GM19043 (cell line): ENCODE measurements at regions not wholly inside any gene's neighbourhood (a gene's known extent, or its start where the extent isn't known, plus 50 kb on each side); places are given as distances from the start of the nearest gene placed in this dataset.
A peak's percentile ranks its signal among the peaks of the same experiment; 100 is the strongest.
"Not testable (repeated sequence)": the region's sequence is repeated elsewhere in the genome, so short reads cannot be mapped to it uniquely, and the experiment has no call there.

Experiments used
- ATAC-seq: cut with Tn5 transposase; IDR thresholded peaks from one replicate; pipeline ENCODE4 v1.9.1; 2021; ENCODE audit warnings: low read depth; ENCODE audit not compliant: unreplicated experiment

GRCh38 chr6:85045767-85046166 lies 281.4 kb upstream of the TBX18 start:
- not testable (repeated sequence) for ATAC-seq

- ATAC-seq, result no peak
Observed at GRCh38 chr6:85044361-85044760, 280.0 kb upstream of the TBX18 start.

GRCh38 chr6:85041376-85041775 lies 277.0 kb upstream of the TBX18 start:
- no peak for ATAC-seq

GRCh38 chr6:85037221-85037620 lies 272.8 kb upstream of the TBX18 start:
- ATAC-seq, result no peak

GRCh38 chr6:85035766-85036165 lies 271.4 kb upstream of the TBX18 start:
- no peak for ATAC-seq

- ATAC-seq, result no peak
Observed at GRCh38 chr6:85033547-85033946, 269.1 kb upstream of the TBX18 start.

GRCh38 chr6:85026021-85026420 lies 261.6 kb upstream of the TBX18 start:
- no peak for ATAC-seq

- no peak for ATAC-seq
Observed at GRCh38 chr6:85023721-85024120, 259.3 kb upstream of the TBX18 start.

GRCh38 chr6:85017352-85017751 lies 253.0 kb upstream of the TBX18 start:
- no peak for ATAC-seq

- ATAC-seq, result no peak
Observed at GRCh38 chr6:85016726-85017125, 252.3 kb upstream of the TBX18 start.

- ATAC-seq, result peak; percentile 79
Observed at GRCh38 chr6:85015396-85015990, 251.1 kb upstream of the TBX18 start.

- no peak for ATAC-seq
Observed at GRCh38 chr6:85010865-85011264, 246.5 kb upstream of the TBX18 start.

- ATAC-seq, result no peak
Observed at GRCh38 chr6:85008296-85009009, 244.1 kb upstream of the TBX18 start.

- no peak for ATAC-seq
Observed at GRCh38 chr6:85006362-85006761, 242.0 kb upstream of the TBX18 start.

GRCh38 chr6:85005494-85005893 lies 241.1 kb upstream of the TBX18 start:
- ATAC-seq, result no peak

- ATAC-seq, result no peak
Observed at GRCh38 chr6:85004361-85004995, 240.1 kb upstream of the TBX18 start.

GRCh38 chr6:85002847-85003246 lies 238.4 kb upstream of the TBX18 start:
- no peak for ATAC-seq

GRCh38 chr6:85000001-85000400 lies 235.6 kb upstream of the TBX18 start:
- no peak for ATAC-seq

- no peak for ATAC-seq
Observed at GRCh38 chr6:84998223-84998622, 233.8 kb upstream of the TBX18 start.

GRCh38 chr6:84988766-84989165 lies 224.4 kb upstream of the TBX18 start:
- not testable (repeated sequence) for ATAC-seq

GRCh38 chr6:84985490-84985889 lies 221.1 kb upstream of the TBX18 start:
- ATAC-seq, result not testable (repeated sequence)

- ATAC-seq, result no peak
Observed at GRCh38 chr6:84979541-84979940, 215.1 kb upstream of the TBX18 start.
